ENCODE measurements at regions not wholly inside any gene's neighbourhood (a gene's known extent, or its start where the extent isn't known, plus 50 kb on each side); places are given as distances from the start of the nearest gene placed in this dataset.
A peak's percentile ranks its signal among the peaks of the same experiment; 100 is the strongest.
"Not testable (repeated sequence)": the region's sequence is repeated elsewhere in the genome, so short reads cannot be mapped to it uniquely, and the experiment has no call there.

- no peak overlapping the region for H3K4me3 ChIP-seq (ENCODE audit: low read depth, low read length)
- no peak for DNase-seq (ENCODE audit: low read depth)
- TF ChIP-seq, protein P1, sequence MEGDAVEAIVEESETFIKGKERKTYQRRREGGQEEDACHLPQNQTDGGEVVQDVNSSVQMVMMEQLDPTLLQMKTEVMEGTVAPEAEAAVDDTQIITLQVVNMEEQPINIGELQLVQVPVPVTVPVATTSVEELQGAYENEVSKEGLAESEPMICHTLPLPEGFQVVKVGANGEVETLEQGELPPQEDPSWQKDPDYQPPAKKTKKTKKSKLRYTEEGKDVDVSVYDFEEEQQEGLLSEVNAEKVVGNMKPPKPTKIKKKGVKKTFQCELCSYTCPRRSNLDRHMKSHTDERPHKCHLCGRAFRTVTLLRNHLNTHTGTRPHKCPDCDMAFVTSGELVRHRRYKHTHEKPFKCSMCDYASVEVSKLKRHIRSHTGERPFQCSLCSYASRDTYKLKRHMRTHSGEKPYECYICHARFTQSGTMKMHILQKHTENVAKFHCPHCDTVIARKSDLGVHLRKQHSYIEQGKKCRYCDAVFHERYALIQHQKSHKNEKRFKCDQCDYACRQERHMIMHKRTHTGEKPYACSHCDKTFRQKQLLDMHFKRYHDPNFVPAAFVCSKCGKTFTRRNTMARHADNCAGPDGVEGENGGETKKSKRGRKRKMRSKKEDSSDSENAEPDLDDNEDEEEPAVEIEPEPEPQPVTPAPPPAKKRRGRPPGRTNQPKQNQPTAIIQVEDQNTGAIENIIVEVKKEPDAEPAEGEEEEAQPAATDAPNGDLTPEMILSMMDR (IDR thresholded peaks at IDR 0.05; ENCODE audit: insufficient read depth, low read depth, low read length, missing control alignments): no peak
These were observed 363.2 kb upstream of the RORB start for GRCh38 chr9:74133921-74134320.

DNA sequence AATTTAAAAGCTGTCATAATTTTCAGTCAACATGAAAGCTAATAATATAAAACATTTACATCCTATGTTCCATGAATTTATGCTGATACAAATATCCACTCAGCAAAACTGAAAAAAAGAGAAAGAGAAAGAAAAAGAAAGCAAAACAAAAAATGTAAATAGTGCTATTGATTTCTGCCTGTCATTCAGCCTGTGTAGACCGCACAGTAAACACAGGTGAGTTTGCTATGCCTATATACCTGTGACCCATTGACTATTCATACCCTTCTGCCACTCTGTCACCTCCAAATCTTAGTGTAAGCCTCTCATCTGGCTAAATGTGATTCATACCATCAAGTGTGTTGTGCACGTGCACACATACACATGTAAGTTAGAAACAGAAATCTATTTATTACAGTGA, 359.0 kb upstream of the RORB start:
- H3K4me3 ChIP-seq (ENCODE audit: low read depth, low read length): no peak overlapping the region
- DNase-seq (ENCODE audit: low read depth): no peak
- TF ChIP-seq, protein P1 (IDR thresholded peaks at IDR 0.05; ENCODE audit: insufficient read depth, low read depth, low read length, missing control alignments): no peak

- DNase-seq (ENCODE audit: low read depth): no peak
- H3K4me3 ChIP-seq (ENCODE audit: low read depth, low read length): no peak overlapping the region
- TF ChIP-seq, protein P1 (IDR thresholded peaks at IDR 0.05; ENCODE audit: insufficient read depth, low read depth, low read length, missing control alignments): no peak
These were observed 357.0 kb upstream of the RORB start for GRCh38 chr9:74140141-74140540.

DNA sequence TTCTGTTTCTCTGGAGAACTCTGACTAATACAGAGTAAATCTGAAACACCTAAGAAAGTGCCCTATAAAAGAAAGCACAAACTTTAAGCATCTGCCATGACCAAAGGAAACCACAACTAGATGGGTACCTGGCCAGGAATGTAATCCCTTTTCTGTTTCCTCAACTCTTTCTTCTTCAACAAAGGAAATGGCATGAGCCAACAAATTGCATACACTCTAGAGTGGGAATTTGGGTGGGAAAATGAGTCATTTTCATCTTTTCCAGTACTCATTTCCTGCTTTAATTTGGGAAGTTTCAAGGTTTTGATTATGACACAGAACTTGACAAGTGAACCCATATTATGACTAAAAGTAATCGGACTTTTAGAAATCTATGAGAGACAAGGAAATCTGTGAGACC, 349.2 kb upstream of the RORB start:
- no peak for DNase-seq (ENCODE audit: low read depth)
- TF ChIP-seq, protein P1 (IDR thresholded peaks at IDR 0.05; ENCODE audit: insufficient read depth, low read depth, low read length, missing control alignments): no peak
- H3K4me3 ChIP-seq (ENCODE audit: low read depth, low read length): no peak overlapping the region

GRCh38 chr9:74172874-74173273, 324.3 kb upstream of the RORB start:
- peak; percentile 62 for DNase-seq (ENCODE audit: low read depth)
- H3K4me3 ChIP-seq (ENCODE audit: low read depth, low read length): no peak overlapping the region
- TF ChIP-seq, protein P1 (IDR thresholded peaks at IDR 0.05; ENCODE audit: insufficient read depth, low read depth, low read length, missing control alignments): no peak

- TF ChIP-seq, protein P1 (IDR thresholded peaks at IDR 0.05; ENCODE audit: insufficient read depth, low read depth, low read length, missing control alignments): no peak
- DNase-seq (ENCODE audit: low read depth): no peak
- H3K4me3 ChIP-seq (ENCODE audit: low read depth, low read length): no peak overlapping the region
These were observed 323.9 kb upstream of the RORB start for GRCh38 chr9:74173284-74173683.

- not testable (repeated sequence) for H3K4me3 ChIP-seq (ENCODE audit: low read depth, low read length); DNase-seq (ENCODE audit: low read depth)
These were observed 299.4 kb upstream of the RORB start for GRCh38 chr9:74197771-74198170.
